GM08714 (cell line): ENCODE measurements at regions not wholly inside any gene's neighbourhood (a gene's known extent, or its start where the extent isn't known, plus 50 kb on each side); places are given as distances from the start of the nearest gene placed in this dataset.
"Not testable (repeated sequence)": the region's sequence is repeated elsewhere in the genome, so short reads cannot be mapped to it uniquely, and the experiment has no call there.

Experiments used
- H3K4me3 ChIP-seq: fragments of 200-500 bp; sonication (Bioruptor generic); 2 replicates; pipeline ENCODE4 v1.5.1; 2014; ENCODE audit warnings: mild to moderate bottlenecking, low read length, inconsistent platforms
- ZNF274 ChIP-seq: IDR thresholded peaks from 2 replicates; pipeline ENCODE4 v1.6.1; 2012; ENCODE audit warnings: mild to moderate bottlenecking, low read depth, low read length

DNA sequence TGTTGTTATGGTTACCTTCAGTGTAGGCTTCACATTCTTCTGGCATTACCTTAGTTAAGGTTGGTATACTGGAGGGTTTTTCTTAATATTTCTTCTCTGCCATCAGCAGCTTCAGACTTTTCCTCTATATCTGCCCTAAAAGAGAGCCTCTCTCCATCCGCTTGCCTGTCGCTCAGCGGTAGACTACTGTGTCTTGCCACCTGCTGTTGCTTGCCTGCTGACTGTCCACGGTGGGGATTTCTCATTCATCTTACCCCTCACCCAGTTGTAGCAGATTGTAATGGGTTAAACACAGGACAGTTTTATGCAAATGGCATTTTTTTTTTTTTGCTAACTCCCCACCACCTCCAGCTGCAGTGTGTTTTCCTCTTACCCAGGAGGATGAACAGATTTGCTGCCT, 577.2 kb downstream of the SLITRK5 start:
- TF ChIP-seq ZNF274: no peak
- no peak overlapping the region for H3K4me3 ChIP-seq

DNA sequence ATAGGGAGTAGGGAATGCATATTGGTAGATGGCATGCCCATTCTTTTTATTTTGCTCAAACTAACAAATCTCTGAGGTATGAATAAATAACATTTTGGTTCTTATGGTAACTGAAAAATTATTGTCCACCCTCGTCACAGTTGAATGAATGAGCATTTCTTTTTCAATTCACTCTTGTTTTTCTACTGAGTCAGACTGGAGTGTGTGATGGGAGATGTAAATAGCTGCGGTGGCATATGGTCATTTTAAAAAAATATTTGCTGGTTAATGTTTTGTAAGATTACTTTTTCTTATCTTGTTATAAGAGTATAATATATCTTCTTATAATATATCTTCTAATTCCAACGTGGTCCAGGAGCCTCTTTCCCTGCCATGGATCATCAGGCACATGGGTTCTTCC, 586.5 kb downstream of the SLITRK5 start:
- TF ChIP-seq ZNF274: no peak
- H3K4me3 ChIP-seq: no peak overlapping the region

DNA sequence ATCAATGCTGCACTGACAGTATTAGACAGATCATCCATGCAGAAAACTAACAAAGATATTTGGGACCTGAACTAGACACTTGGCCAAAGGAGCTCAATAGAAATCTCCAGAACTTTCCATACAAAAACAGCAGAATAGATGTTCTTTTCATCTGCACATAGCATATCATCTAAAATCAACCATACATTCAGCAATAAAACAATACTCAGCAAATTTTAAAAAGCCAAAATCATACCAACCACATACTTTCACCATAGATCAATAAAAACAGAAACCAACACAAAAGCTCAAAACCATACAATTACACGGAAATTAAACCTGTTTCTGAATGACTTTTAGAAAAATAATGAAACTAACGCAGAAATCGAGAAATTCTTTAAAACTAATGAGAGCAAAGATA, 592.6 kb downstream of the SLITRK5 start:
- no peak for TF ChIP-seq ZNF274
- H3K4me3 ChIP-seq: no peak overlapping the region

DNA sequence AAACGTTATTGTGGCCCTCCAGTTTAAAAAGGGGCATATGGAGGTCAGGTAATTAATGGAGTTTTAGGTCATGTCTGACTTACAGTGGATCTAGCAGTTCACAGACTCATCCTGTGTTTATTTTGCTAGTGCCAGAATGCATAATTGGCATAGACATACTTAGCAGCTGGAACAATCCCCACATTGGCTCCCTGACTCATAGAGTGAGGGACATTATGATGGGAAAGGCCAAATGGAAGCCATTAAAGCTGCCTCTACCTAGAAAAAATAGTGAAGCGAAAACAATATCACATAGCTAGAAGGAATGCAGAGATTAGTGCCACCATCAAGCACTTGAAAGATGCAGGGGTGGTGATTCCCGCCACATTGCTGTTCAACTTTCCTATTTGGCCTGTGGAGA, 610.7 kb downstream of the SLITRK5 start:
- no peak overlapping the region for H3K4me3 ChIP-seq
- TF ChIP-seq ZNF274: no peak

DNA sequence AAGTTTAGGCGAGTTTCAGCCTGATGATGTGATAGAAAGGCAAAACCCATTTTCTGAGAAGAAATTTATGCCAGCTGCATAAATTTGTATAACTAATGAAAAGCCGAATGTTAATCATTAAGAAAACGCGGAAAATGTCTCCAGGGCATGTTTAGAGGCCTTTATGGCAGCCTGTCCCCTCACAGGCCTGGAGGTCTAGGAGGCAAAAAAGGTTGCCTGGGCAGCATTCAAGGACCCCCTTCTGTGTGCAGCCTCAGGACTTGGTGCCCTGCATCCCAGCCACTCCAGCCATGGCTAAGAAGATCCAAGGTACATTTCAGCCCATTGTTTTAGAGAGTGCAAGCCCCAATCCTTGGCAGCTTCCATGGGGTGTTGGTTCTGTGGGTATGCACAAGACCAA, 614.2 kb downstream of the SLITRK5 start:
- no peak for TF ChIP-seq ZNF274

DNA sequence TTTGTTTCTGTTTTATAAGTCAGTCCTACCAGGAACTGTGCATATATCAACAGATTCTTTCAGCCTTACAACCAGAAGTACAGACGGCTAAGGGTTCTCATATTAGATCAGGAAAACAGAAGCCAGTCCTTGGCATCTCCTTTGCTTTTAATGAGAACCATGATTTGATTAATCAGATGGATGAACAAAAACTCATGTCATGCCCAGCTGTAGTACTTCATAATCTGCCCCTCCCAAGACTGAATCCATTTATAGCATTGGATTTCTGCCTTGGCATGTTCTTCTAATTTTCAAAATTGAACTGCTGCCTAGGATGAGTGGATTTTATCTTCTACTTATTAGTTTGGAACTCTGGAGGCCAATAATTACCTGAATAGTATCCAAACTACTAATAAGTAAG, 617.2 kb downstream of the SLITRK5 start:
- H3K4me3 ChIP-seq: no peak overlapping the region
- TF ChIP-seq ZNF274: no peak

More for the DNA sequence above, 614.2 kb downstream of the SLITRK5 start:
- H3K4me3 ChIP-seq: no peak overlapping the region

DNA sequence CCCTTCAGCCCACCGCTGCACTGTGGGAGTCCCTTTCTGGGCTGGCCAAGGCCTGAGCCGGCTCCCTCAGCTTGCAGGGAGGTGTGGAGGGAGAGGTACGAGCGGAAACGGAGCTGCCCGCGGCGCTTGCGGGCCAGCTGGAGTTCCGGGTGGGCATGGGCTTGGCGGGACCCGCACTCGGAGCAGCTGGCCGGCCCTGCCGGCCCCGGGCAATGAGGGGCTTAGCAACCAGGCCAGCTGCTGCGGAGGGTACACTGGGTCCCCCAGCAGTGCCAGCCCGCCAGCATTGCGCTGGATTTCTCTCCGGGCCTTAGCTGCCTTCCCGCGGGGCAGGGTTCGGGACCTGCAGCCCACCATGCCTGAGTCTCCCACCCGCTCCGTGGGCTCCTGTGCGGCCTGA, 620.6 kb downstream of the SLITRK5 start:
- H3K4me3 ChIP-seq: not testable (repeated sequence)

DNA sequence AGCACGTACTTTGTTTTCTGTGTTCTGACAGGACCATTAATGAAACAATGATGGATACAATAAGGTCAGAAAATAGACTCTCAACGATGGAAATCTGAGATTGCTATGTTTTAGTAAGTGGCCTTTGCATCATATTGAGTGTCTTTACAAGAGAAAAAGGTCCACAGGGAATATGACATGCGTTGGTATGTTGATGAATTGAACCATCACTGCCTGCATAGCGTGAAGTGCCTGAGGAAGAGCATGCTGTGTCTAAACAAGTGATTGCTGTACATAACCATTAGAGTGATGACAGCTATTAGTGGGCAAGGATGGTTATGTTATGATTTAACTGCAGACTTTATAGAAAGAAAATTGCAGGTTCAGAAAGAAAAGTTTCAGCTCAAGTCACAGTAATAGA, 623.2 kb downstream of the SLITRK5 start:
- no peak for TF ChIP-seq ZNF274
- no peak overlapping the region for H3K4me3 ChIP-seq

DNA sequence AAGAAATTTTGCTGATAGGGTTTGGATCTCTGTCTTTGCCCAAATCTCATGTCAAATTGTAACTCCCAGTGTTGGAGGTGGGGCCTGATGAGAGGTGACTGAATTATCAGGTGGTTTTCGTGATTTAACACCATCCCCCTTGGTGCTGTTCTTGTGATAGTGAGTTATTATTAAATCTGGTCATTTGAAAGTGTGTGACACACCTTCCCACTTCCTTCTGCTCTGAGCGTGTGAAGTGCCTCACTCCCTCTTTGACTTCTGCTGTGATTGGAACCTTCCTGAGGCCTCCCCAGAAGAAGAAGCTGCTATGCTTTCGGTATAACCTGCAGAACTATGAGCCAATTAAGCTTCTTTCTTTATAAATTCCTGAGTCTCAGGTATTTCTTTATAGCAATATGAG, 632.0 kb downstream of the SLITRK5 start:
- no peak overlapping the region for H3K4me3 ChIP-seq
- no peak for TF ChIP-seq ZNF274

DNA sequence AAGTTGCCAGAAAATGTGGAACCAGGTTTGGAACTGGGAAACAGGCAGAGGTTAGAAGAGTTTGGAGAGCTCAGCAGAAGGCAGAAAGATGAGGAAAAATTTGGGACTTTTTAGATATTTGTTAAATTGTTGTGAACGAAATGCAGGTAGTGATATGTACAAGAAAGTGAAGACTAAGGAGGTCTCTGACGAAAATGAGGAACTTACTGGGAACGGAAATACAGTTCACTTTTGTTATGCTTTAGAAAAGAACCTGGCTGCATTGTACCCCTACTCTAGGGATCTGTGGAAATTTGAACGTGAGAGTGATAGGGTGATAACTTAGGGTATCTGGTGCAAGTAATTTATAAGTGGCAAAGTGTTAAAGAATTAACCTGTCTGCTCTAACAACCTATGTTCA, 632.4 kb downstream of the SLITRK5 start:
- TF ChIP-seq ZNF274: no peak

DNA sequence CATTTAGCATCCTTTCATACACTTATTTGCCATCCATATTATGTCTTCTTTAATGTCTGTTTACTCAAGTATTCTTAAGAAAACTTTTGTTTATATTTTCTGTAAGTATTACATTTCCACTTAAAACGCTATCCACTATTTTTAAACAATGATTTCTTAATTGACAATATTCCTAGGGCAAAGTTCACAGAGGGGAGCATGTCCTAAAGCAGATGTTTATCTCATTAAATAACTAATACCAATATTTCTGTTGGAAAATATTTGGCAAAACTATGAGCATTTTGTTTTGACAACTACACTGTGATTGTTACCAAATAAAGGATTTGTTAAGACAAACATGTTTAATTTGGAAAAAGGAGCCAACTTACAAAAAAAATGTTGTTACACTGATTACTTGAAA, 643.3 kb downstream of the SLITRK5 start:
- no peak for TF ChIP-seq ZNF274
- no peak overlapping the region for H3K4me3 ChIP-seq

More for the DNA sequence above, 632.4 kb downstream of the SLITRK5 start:
- H3K4me3 ChIP-seq: no peak overlapping the region

DNA sequence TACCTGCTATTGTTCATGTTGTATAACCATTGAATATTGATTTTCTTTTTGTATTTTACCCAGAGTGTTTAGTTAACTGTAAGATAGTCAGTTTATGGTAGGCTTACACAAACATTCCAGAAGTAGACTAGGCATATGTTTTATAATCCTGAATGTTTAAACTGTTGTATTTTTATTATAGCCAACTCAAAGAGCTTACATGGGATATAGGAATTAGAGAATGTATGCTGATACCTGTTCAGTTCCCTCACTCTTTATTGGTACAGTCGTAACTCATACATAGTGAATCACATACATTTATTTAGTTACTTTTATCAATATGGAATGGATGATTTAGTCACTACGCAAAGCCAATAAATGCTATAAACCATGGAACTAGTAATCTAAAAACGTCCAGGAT, 657.9 kb downstream of the SLITRK5 start:
- no peak for TF ChIP-seq ZNF274

DNA sequence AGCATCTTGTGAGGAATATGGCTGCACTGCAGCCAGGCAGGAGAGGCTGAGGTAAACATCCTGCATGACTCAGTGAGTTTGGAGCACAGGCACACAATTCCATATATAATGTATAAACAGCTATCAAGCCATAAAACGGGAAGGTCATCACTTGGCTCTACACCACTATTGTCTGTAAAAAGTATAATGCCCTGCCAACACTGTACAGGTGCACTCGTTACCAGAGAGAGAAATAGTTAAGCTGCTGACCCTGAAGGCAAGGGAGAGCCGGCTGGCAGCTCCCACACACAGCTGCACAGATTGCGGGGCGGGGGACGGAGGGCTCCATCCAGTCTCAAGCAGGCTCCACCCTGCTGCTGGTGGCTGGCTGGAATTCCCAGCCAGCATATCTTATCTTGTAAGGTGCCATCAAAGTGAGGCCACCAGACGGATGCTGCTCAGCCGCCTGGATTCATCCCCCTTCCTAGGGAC, 668.1 kb downstream of the SLITRK5 start:
- TF ChIP-seq ZNF274: no peak
- H3K4me3 ChIP-seq: no peak overlapping the region

More for the DNA sequence above, 657.9 kb downstream of the SLITRK5 start:
- H3K4me3 ChIP-seq: no peak overlapping the region

DNA sequence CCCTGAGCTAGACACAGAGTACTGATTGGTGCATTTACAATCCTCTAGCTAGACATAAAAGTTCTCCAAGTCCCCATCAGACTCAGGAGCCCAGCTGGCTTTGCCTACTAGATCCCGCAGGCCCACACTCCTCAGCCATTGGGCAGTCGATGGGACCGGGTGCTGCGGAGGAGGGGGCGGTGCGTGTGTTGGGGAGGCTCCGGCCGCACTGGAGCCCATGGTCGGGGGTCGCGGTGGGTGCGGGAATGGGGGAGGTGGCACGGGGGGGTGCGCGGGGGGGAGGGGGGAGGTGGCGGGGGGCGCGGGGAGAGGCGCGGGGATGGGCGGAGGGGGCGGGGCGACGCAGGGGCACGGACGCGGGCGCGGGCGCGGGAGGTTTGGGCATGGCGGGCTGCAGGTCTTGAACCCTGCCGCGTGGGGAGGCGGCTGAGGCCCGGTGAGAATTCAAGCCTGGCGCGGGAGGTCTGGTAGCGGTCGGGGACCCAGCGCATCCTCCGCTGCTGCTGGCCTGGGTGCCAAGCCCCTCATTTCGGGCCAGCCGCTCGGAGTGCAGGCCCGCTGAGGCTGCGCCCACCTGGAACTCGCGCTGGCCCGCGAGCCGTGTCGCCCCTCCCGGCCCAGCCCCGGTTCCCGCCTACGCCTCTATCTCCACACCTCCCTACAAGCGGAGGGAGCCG, 674.1 kb downstream of the SLITRK5 start:
- no peak for TF ChIP-seq ZNF274
- H3K4me3 ChIP-seq: no peak overlapping the region

DNA sequence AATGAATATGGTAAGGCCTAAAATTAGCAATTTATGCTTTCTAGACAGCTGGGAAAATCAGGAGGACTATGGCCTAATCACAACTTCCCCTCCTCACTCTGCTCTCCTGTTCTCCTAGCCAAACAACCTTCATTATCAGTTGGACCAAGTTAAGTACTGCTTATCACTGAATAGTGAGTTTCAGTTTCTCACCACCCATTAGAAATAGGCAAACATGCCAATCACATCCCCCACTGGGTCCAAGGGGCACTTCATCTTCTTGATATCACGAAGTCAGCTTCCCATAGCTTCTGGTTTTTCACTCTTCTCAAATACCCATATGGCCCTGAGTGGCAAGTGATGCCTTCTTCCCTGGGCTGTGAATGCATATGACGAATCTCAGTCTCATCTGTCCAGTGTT, 689.6 kb downstream of the SLITRK5 start:
- TF ChIP-seq ZNF274: no peak
- no peak overlapping the region for H3K4me3 ChIP-seq

DNA sequence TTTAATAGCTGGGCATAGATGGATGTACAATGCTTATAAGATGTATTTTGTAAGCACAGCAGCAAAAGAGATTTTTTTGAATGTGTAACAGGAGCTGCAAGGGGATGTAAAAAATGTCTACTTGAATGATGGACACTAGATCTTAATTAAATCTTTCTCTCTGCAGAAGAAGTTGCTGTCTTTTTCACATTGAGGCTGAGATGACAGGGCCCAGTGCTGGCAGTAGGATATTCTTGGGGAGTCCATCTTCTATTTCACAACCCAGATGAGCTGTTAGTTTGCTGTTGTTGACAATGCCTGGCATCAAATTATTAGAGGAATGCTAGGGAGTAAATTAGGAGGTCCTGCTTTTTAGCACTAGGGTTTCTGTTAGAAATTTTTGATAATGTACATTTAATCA, 698.7 kb downstream of the SLITRK5 start:
- no peak overlapping the region for H3K4me3 ChIP-seq
- no peak for TF ChIP-seq ZNF274
